NB4 (cell line): ENCODE measurements at regions not wholly inside any gene's neighbourhood (a gene's known extent, or its start where the extent isn't known, plus 50 kb on each side); places are given as distances from the start of the nearest gene placed in this dataset.

Experiments
- CTCF ChIP-seq: IDR thresholded peaks from one replicate; pipeline ENCODE4 v1.5.1; 2012; ENCODE audit warnings: low read depth, low read length
- MAX ChIP-seq: IDR thresholded peaks from 2 replicates; pipeline ENCODE4 v1.6.1; 2011; ENCODE audit warnings: low read depth, low read length
- MYC ChIP-seq: IDR thresholded peaks from 2 replicates; pipeline ENCODE4 v1.6.1; 2011; ENCODE audit warnings: low read depth, low read length
- POLR2A ChIP-seq: IDR thresholded peaks from 2 replicates; pipeline ENCODE4 v1.6.1; 2011; ENCODE audit warnings: mild to moderate bottlenecking; ENCODE audit not compliant: insufficient read length; ENCODE audit errors: extremely low read depth

GRCh38 chr10:20502903-20503585 lies 394.1 kb downstream of the NEBL start:
- TF ChIP-seq CTCF (no peak), POLR2A (no peak), MAX (no peak), MYC (no peak)
